Right lobe of liver (tissue), 6 donors: ENCODE measurements at regions not wholly inside any gene's neighbourhood (a gene's known extent, or its start where the extent isn't known, plus 50 kb on each side); places are given as distances from the start of the nearest gene placed in this dataset.

Experiments
- ATAC-seq, 4 donors: fragments of 200-7000 bp; cut with Tn5 transposase; one replicate each; pipeline ENCODE4 v1.9.1; 2020; ENCODE audit warnings: mild to moderate bottlenecking in 4 of 4, moderate library complexity in 4 of 4
- DNase-seq, 3 donors: peaks; one replicate each; pipeline ENCODE4 v3.0.0-alpha.2; 2020
- H3K27ac ChIP-seq, 3 donors: fragments of 200-600 bp; one replicate each; pipeline ENCODE4 v1.8.0; 2022
- H3K27me3 ChIP-seq, 2 donors: fragments of 200-600 bp; one replicate each; pipeline ENCODE4 v1.8.0; 2022
- H3K36me3 ChIP-seq, 4 donors: fragments of 200-600 bp; sonication (generic) in 1 of 4; one replicate each; pipeline versions ENCODE4 v1.5.1 to v1.8.0; 2017 to 2022; ENCODE audit warnings: control low read depth in 1 of 4
- H3K4me1 ChIP-seq, 4 donors: fragments of 200-600 bp; sonication (generic) in 1 of 4; one replicate each; pipeline versions ENCODE4 v1.5.1 to v1.8.0; 2017 to 2022; ENCODE audit warnings: control low read depth in 1 of 4
- H3K4me3 ChIP-seq, 3 donors: fragments of 200-600 bp; one replicate each; pipeline ENCODE4 v1.8.0; 2022
- H3K9me3 ChIP-seq, 4 donors: fragments of 200-600 bp; sonication (generic) in 1 of 4; one replicate each; pipeline versions ENCODE4 v1.5.1 to v1.8.0; 2017 to 2022; ENCODE audit warnings: control low read depth in 1 of 4
- POLR2A ChIP-seq: fragments of 450-650 bp; IDR thresholded peaks from one replicate; pipeline ENCODE4 v1.6.1; 2017; ENCODE audit warnings: antibody characterized with exemption, mild to moderate bottlenecking
- WGBS: methylation state at CpG from one replicate; pipeline ENCODE4 v1.1.6; 2018; ENCODE audit warnings: low coverage, low lambda C conversion rate; ENCODE audit not compliant: insufficient coverage; ENCODE audit errors: missing lambda C conversion rate; 5-methylcytosine and 5-hydroxymethylcytosine counted together
- intact Hi-C, 2 donors: fragments of 100-400 bp; cut with DNase I; formaldehyde crosslinking; loops; one replicate each; pipeline versions ENCODE4 v1.11.2 to v1.14.1; 2022
- TF ChIP-seq, protein P1 (sequence below), 4 donors: fragments of 200-600 bp in 3 of 4; fragments of 450-650 bp in 1 of 4; IDR thresholded peaks; one replicate each; pipeline versions ENCODE4 v1.5.1 to v1.8.0; 2016 to 2022; ENCODE audit warnings: antibody characterized with exemption in 4 of 4, mild to moderate bottlenecking in 2 of 4
- donor health status: DM: no; HTN: yes; CAD: no.
- donor health status: DM: no; HTN: no; CAD: no.
- donor health status: DM: no; HTN: no; CAD: no.
- donor health status: DM: no; HTN: yes; CAD: no.
- donor health status: DM: no; HTN: yes; CAD: no.

DNA sequence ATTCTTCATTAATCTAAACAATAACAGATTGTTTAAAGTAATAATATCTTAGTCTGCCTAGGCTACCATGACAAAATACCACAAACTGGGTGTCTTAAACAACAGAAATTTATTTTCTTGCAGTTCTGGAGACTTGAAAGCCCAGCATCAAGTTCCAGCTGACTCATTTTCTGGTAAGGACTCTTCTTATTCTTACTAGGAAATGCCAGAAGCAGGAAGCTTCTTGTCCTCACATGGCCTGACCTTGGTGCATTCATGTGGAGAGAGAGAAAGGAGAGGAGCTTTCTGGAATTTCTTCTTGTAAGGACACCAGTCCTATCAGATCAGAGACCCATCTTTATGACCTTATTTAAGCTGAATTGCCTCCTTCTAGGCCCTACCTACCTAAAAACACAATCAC is 110.5 kb downstream of the ANKRD60 start:
- intact Hi-C loops: no loop called here
- no peak for DNase-seq

GRCh38 chr20:58116505-58116904 is 111.9 kb downstream of the ANKRD60 start:
- TF ChIP-seq, protein P1, sequence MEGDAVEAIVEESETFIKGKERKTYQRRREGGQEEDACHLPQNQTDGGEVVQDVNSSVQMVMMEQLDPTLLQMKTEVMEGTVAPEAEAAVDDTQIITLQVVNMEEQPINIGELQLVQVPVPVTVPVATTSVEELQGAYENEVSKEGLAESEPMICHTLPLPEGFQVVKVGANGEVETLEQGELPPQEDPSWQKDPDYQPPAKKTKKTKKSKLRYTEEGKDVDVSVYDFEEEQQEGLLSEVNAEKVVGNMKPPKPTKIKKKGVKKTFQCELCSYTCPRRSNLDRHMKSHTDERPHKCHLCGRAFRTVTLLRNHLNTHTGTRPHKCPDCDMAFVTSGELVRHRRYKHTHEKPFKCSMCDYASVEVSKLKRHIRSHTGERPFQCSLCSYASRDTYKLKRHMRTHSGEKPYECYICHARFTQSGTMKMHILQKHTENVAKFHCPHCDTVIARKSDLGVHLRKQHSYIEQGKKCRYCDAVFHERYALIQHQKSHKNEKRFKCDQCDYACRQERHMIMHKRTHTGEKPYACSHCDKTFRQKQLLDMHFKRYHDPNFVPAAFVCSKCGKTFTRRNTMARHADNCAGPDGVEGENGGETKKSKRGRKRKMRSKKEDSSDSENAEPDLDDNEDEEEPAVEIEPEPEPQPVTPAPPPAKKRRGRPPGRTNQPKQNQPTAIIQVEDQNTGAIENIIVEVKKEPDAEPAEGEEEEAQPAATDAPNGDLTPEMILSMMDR (IDR thresholded peaks at IDR 0.05): no peak
- TF ChIP-seq POLR2A: no peak
- no peak for ATAC-seq

More for the DNA sequence above, 110.5 kb downstream of the ANKRD60 start:
- TF ChIP-seq POLR2A: no peak
- TF ChIP-seq, protein P1 (IDR thresholded peaks at IDR 0.05): no peak
- no peaks in the 10 kb centered on the region for H3K4me1 ChIP-seq
- H3K36me3 ChIP-seq: no peaks in the 10 kb centered on the region
- no peaks in the 10 kb centered on the region for H3K9me3 ChIP-seq
- no peak overlapping the region for H3K4me3 ChIP-seq
- no peak overlapping the region for H3K27ac ChIP-seq
- H3K27me3 ChIP-seq: no peaks in the 10 kb centered on the region
- no peak for ATAC-seq

DNA sequence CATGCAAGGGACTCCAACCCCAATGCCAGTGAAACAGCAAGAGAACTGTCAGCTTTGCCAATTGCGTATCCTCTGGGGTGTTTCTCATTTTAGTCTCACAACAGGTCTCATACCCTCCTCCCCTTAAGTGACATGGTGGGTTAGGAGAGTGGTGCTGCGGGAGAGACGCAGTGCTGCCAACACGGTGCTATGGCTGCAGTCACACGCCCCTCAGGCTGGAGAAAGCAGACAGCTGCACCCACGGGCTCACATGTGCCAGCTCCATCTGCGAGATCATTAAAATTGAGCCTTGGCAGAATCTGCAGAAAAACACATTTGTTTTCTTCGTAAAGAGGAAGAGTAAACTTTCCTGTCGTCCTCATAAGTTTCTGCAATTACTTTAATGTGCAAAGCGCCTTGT is 114.7 kb downstream of the ANKRD60 start:
- DNase-seq (no peak), ATAC-seq (no peak)
- no peaks in the 10 kb centered on the region for H3K9me3 ChIP-seq
- no peak overlapping the region for H3K4me3 ChIP-seq
- TF ChIP-seq POLR2A: no peak
- TF ChIP-seq, protein P1 (IDR thresholded peaks at IDR 0.05): no peak
- H3K27ac ChIP-seq: no peak overlapping the region
- H3K27me3 ChIP-seq: no peaks in the 10 kb centered on the region
- H3K4me1 ChIP-seq: no peaks in the 10 kb centered on the region
- 38% methylated on average over 7 of the region's 10 CpGs for WGBS
- H3K36me3 ChIP-seq: no peaks in the 10 kb centered on the region
- intact Hi-C loops: no loop called here

More at GRCh38 chr20:58116505-58116904, 111.9 kb downstream of the ANKRD60 start:
- intact Hi-C loops: no loop called here
- H3K27me3 ChIP-seq: no peaks in the 10 kb centered on the region
- H3K27ac ChIP-seq: no peak overlapping the region
- no peak overlapping the region for H3K4me3 ChIP-seq
- no peaks in the 10 kb centered on the region for H3K4me1 ChIP-seq
- no peaks in the 10 kb centered on the region for H3K9me3 ChIP-seq
- 45% methylated on average over 2 of the region's 2 CpGs for WGBS
- H3K36me3 ChIP-seq: no peaks in the 10 kb centered on the region
- DNase-seq: no peak

DNA sequence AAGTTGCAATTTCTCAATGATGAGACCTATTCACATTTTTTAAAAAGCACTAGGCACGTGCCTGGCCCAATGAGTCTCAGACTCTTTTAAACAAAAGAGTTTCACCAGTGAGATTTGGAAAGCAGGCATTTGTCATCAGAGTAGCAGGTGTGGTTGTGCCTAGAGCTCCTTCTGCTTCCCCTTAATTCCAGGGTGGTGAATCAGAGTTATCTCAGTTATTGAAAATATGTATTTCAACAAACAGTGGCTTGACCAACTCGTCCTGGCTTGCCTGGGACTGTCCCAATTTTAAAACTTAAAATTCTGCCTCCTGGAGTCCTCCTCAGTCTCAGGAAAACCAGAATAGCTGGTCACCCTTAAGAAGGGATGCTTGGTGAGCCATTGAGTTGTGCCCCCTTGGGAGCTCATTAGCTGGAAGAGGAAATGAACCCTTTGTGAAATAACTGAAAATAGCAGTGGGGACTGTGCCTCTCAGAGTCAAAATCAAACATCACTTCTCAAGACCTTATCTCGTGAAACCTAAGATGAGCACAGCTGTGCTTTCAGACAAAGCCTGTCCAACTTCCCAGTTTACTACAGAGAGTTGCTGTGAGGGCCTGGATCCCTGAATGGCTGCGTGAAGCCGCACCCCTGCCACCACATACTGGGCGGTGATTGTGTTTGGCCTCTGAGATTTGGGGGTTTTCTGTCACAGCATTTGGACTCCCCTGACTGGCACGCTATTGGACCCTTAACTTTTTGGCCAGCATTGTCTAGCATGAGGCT is 116.3 kb downstream of the ANKRD60 start:
- DNase-seq (no peak), ATAC-seq (no peak)
- Histone ChIP-seq H3K27ac (no peak overlapping the region), H3K27me3 (no peaks in the 10 kb centered on the region), H3K36me3 (no peaks in the 10 kb centered on the region), H3K9me3 (no peaks in the 10 kb centered on the region), H3K4me1 (no peaks in the 10 kb centered on the region), H3K4me3 (no peak overlapping the region)
- 44% methylated on average over 4 of the region's 7 CpGs for WGBS
- TF ChIP-seq POLR2A: no peak
- TF ChIP-seq, protein P1 (IDR thresholded peaks at IDR 0.05): no peak
- intact Hi-C loops: no loop called here
